OCI-LY7 (cell line): ENCODE measurements at regions not wholly inside any gene's neighbourhood (a gene's known extent, or its start where the extent isn't known, plus 50 kb on each side); places are given as distances from the start of the nearest gene placed in this dataset.

Experiments
- BruUV-seq: library from RNA; stranded (reverse); fragments of 400-500 nt; replicated peaks from 2 replicates; lab custom pipeline; 2021; lab: Mats Ljungman, UMichigan
- CTCF ChIA-PET: fragments of 300-600 bp; sonication (Branson Sonifier 250); formaldehyde crosslinking; loops from one replicate; lab custom pipeline; 2022; ENCODE audit warnings: antibody characterized with exemption; ENCODE audit not compliant: unreplicated experiment; lab: Charles Lee
- POLR2A ChIA-PET: fragments of 300-600 bp; sonication (Branson Sonifier 250); formaldehyde crosslinking; loops from one replicate; lab custom pipeline; 2022; ENCODE audit warnings: antibody characterized with exemption; lab: Charles Lee
- DNase-seq: peaks from one replicate; pipeline ENCODE4 v3.0.0-alpha.2; 2015; ENCODE audit warnings: low spot score
- H2AFZ ChIP-seq: fragments of 200-600 bp; sonication (generic), shearing (Covaris generic); 2 replicates; pipeline ENCODE4 v1.6.1; 2014; ENCODE audit warnings: mild to moderate bottlenecking, antibody characterized with exemption, low read length, moderate library complexity
- H3K27ac ChIP-seq: fragments of 200-600 bp; sonication (generic); 2 replicates; pipeline ENCODE4 v1.5.1; 2014; ENCODE audit warnings: mixed run types, low read depth, mild to moderate bottlenecking, moderate library complexity, low read length, inconsistent platforms; ENCODE audit not compliant: poor library complexity, severe bottlenecking
- H3K36me3 ChIP-seq: fragments of 200-600 bp; sonication (generic); 2 replicates; pipeline ENCODE4 v1.6.1; 2014; ENCODE audit warnings: mild to moderate bottlenecking, antibody characterized with exemption, low read length, moderate library complexity, mixed read lengths; ENCODE audit not compliant: insufficient read depth
- H3K4me1 ChIP-seq: fragments of 200-600 bp; sonication (generic); 2 replicates; pipeline ENCODE4 v1.5.1; 2014; ENCODE audit warnings: mild to moderate bottlenecking, low read length; ENCODE audit not compliant: insufficient read depth, poor library complexity, severe bottlenecking
- H3K4me2 ChIP-seq: fragments of 200-600 bp; sonication (generic); 2 replicates; pipeline ENCODE4 v1.6.1; 2014; ENCODE audit warnings: mild to moderate bottlenecking, low read length
- H3K4me3 ChIP-seq: fragments of 200-600 bp; sonication (generic); 2 replicates; pipeline ENCODE4 v1.5.1; 2014; ENCODE audit warnings: mild to moderate bottlenecking, low read depth, low read length; ENCODE audit not compliant: poor library complexity, severe bottlenecking
- H3K79me2 ChIP-seq: fragments of 200-600 bp; sonication (generic); 2 replicates; pipeline ENCODE4 v1.6.1; 2016; ENCODE audit warnings: low read depth, mild to moderate bottlenecking, low read length, moderate library complexity, mixed read lengths; ENCODE audit not compliant: insufficient read depth
- H3K9me2 ChIP-seq: fragments of 200-600 bp; sonication (generic); 2 replicates; pipeline ENCODE4 v1.6.1; 2016; ENCODE audit warnings: mild to moderate bottlenecking, low read length, mixed read lengths; ENCODE audit not compliant: insufficient read depth
- H3K9me3 ChIP-seq: fragments of 200-600 bp; sonication (generic); 2 replicates; pipeline ENCODE4 v1.6.1; 2014; ENCODE audit warnings: mild to moderate bottlenecking, mixed run types, low read length, mixed read lengths
- H4K20me1 ChIP-seq: fragments of 200-600 bp; sonication (generic); 2 replicates; pipeline ENCODE4 v1.6.1; 2014; ENCODE audit warnings: mild to moderate bottlenecking, antibody characterized with exemption, low read length, moderate library complexity, mixed read lengths; ENCODE audit not compliant: insufficient read depth
- EZH2phosphoT487 ChIP-seq: fragments of 200-600 bp; sonication (generic); IDR thresholded peaks from 2 replicates; pipeline ENCODE4 v1.6.1; 2018; ENCODE audit warnings: low read depth, borderline replicate concordance, mild to moderate bottlenecking, mixed run types, antibody characterized with exemption, low read length, moderate library complexity, mixed read lengths
- intact Hi-C: fragments of 100-400 bp; cut with micrococcal nuclease; formaldehyde crosslinking; loops from one replicate; pipeline ENCODE4 v1.10.0; 2022; ENCODE audit not compliant: unreplicated experiment
- TF ChIP-seq, protein P1 (sequence below): fragments of 200-600 bp; sonication (generic); conservative IDR thresholded peaks from 2 replicates; pipeline ENCODE4 v1.5.1; 2014; ENCODE audit warnings: mild to moderate bottlenecking, antibody characterized with exemption, low read length, moderate library complexity, mixed read lengths

- no peaks in the 10 kb centered on the region for H3K9me3 ChIP-seq
- no TSS peak for BruUV-seq
- intact Hi-C loops, result no loop called here
- H3K9me2 ChIP-seq, result no peaks in the 10 kb centered on the region
- H3K4me1 ChIP-seq, result no peaks in the 10 kb centered on the region
- H4K20me1 ChIP-seq, result no peaks in the 10 kb centered on the region
- no peaks in the 10 kb centered on the region for H3K36me3 ChIP-seq
- H3K4me3 ChIP-seq, result no peak overlapping the region
- TF ChIP-seq, protein P1, sequence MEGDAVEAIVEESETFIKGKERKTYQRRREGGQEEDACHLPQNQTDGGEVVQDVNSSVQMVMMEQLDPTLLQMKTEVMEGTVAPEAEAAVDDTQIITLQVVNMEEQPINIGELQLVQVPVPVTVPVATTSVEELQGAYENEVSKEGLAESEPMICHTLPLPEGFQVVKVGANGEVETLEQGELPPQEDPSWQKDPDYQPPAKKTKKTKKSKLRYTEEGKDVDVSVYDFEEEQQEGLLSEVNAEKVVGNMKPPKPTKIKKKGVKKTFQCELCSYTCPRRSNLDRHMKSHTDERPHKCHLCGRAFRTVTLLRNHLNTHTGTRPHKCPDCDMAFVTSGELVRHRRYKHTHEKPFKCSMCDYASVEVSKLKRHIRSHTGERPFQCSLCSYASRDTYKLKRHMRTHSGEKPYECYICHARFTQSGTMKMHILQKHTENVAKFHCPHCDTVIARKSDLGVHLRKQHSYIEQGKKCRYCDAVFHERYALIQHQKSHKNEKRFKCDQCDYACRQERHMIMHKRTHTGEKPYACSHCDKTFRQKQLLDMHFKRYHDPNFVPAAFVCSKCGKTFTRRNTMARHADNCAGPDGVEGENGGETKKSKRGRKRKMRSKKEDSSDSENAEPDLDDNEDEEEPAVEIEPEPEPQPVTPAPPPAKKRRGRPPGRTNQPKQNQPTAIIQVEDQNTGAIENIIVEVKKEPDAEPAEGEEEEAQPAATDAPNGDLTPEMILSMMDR, result no peak
- no peak overlapping the region for H2AFZ ChIP-seq
- ChIA-PET POLR2A (no interaction called here), CTCF (no interaction called here)
- no peak overlapping the region for H3K4me2 ChIP-seq
- DNase-seq, result no peak
- H3K79me2 ChIP-seq, result no peaks in the 10 kb centered on the region
- H3K27ac ChIP-seq, result no peak overlapping the region
These were observed 179.1 kb upstream of the IL1RAPL1 start for GRCh38 chrX:28408017-28408723.

- no peaks in the 10 kb centered on the region for H3K9me2 ChIP-seq
- TF ChIP-seq, protein P1, result no peak
- no peak for TF ChIP-seq EZH2phosphoT487
- H3K4me1 ChIP-seq, result no peaks in the 10 kb centered on the region
- H3K27ac ChIP-seq, result no peak overlapping the region
- intact Hi-C loops, result no loop called here
- H3K36me3 ChIP-seq, result no peaks in the 10 kb centered on the region
- H2AFZ ChIP-seq, result no peak overlapping the region
- H3K4me3 ChIP-seq, result no peak overlapping the region
- ChIA-PET POLR2A (no interaction called here), CTCF (no interaction called here)
- no TSS peak for BruUV-seq
- no peaks in the 10 kb centered on the region for H3K9me3 ChIP-seq
- no peak overlapping the region for H3K4me2 ChIP-seq
- H3K79me2 ChIP-seq, result no peaks in the 10 kb centered on the region
- no peaks in the 10 kb centered on the region for H4K20me1 ChIP-seq
- DNase-seq, result no peak
These were observed 188.9 kb upstream of the IL1RAPL1 start for GRCh38 chrX:28398342-28398741.

DNA sequence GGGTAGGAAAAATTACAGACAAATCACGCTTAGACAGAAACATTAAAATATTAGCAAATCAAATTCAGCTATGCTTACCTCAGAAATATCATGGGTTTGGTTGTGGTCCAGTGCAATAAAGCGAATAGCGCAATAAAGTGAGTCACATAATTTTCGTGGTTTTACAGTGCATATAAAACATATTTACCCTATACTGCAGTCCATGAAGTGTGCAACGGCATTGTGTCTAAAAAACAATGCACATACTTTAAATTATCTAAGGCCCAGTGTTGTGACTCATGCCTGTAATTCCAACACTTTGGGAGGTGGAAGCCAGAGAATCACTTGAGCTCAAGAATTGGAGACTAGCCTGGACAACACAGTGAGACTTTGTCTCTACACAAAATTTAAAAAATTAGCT, 195.7 kb upstream of the IL1RAPL1 start:
- ChIA-PET POLR2A (no interaction called here), CTCF (no interaction called here)
- no peak overlapping the region for H2AFZ ChIP-seq
- no peak for TF ChIP-seq EZH2phosphoT487
- TF ChIP-seq, protein P1, result no peak
- H3K4me1 ChIP-seq, result no peaks in the 10 kb centered on the region
- intact Hi-C loops, result no loop called here
- H3K9me2 ChIP-seq, result no peaks in the 10 kb centered on the region
- no peaks in the 10 kb centered on the region for H3K36me3 ChIP-seq
- H3K9me3 ChIP-seq, result no peaks in the 10 kb centered on the region
- no peaks in the 10 kb centered on the region for H3K79me2 ChIP-seq
- no peak for DNase-seq
- H3K27ac ChIP-seq, result no peak overlapping the region
- H3K4me2 ChIP-seq, result no peak overlapping the region
- no peak overlapping the region for H3K4me3 ChIP-seq
- H4K20me1 ChIP-seq, result no peaks in the 10 kb centered on the region
- BruUV-seq, result no TSS peak
